Activated CD4-positive, alpha-beta T cell treated with anti-CD3 and anti-CD28 coated beads, Interleukin-2, amount 50 U/mL, for 48 hours (primary cell): ENCODE measurements at regions not wholly inside any gene's neighbourhood (a gene's known extent, or its start where the extent isn't known, plus 50 kb on each side); places are given as distances from the start of the nearest gene placed in this dataset.
"Not testable (repeated sequence)": the region's sequence is repeated elsewhere in the genome, so short reads cannot be mapped to it uniquely, and the experiment has no call there.

Experiments
- DNase-seq, 2 experiments: peaks; one replicate each; pipeline ENCODE4 v3.0.0-alpha.2; 2020

DNA sequence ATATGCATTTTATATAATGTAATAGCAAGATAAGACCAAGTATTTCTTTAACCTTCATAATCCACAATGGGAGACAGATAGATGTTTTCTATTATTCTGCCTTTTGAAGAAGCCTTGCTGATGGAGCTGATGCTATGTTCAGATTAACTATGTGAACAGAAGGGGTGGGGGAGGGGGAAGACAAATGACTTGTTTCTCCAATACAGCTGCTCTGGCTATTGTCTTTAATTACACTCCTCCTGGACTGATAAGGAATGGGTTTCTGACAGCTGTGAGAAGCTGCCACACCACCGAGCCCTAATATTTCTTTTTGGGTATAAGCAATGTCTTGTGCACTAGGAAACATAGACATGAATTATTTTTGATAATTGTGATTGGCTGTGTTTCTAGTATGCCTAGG, 62.0 kb downstream of the CAVIN4 start:
- no peak for DNase-seq

DNA sequence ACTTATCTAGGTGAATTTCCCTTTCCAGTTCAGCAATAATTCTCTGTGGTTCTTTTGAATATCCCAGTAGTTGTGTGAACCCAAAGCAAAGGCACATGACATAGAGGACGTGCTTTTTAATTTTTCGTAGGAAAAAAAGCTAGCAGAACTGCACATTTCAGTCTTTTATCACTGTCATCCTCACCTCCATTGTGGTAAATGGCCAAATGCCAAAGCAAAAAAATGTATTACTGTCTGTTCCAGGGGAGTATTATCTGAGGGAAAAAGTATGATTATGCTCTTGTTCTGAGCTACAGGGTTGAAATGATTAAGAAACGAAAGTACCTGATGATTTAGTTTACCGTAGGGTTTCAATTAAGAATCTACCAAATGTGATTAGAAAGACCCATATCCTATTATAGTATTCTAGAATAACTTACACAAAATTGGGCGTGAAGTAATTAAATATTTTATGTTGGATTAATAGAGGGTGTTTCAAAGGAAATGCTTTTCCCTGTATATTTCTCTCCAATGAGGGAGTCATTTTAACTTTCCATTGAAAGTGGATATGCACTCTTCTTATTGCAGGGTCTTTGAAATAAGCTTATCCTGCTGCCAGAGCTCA, 62.7 kb downstream of the CAVIN4 start:
- DNase-seq = no peak

DNA sequence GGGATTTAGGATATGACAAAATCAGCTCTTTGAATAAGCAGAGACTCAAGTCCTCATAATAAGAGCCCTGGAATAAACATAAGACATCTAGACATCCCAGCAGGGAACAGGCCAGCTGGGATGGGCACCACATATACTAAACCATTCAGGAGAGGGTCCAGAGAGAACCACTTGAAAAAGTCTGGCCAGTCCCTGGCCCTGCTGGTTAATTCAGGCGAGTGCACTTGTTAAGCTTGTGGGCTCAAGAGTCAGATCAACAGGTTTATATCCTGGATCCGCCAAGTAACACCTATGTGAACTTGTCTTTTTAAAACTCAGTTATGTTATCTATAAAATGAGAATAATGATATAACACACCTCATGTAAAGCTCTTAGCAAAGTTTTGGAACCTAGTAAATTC, 63.3 kb downstream of the CAVIN4 start:
- DNase-seq = no peak

DNA sequence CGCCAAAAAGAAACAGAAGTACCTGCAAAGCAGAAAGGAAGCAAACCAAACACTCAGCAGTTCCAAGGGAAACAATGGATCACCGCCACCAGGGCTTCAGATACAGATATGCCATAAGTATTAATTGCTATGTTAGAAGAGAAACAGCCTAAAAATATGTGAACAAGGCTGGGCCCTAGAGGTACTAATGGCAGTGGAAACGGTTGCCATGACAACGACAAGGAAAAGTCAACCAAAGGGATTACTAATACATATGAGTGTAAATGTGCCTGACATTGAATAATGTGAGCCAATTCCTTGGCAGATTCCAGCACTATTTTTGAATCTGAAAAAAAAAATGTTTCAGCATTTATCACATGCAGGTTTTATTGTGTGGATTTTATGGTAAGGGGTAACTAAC, 75.0 kb downstream of the CAVIN4 start:
- no peak for DNase-seq

DNA sequence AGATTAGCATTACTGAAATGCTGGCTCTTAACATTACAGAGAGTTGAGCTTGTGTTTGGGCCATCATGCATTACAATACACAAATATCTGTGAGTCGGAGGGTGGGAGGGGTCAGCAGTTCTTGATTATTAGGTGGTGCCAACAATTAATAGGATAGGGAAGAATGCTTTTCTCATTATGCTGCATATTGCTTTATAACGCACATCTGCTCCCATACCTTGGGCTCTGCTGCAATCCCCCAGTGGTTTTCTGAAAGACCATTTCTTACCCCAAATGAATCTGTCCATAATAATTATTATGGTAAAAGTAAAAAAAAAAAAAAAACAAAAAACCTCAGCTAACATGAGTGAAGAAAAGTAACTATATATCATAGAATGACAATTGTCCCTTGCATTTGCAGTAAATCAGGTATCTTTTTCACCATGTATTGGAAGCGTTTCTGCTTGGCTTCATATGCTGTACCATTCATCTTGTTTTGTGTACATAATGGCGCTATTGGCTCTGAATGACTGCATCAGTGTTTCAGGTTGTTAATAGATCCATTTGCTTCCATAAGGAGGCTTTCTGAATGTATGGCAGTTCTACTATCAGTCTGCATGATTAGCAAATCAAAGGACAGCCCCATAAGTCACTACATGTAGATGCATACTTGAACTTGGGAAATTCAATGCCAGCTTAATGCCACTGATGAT, 75.9 kb downstream of the CAVIN4 start:
- DNase-seq = no peak

DNA sequence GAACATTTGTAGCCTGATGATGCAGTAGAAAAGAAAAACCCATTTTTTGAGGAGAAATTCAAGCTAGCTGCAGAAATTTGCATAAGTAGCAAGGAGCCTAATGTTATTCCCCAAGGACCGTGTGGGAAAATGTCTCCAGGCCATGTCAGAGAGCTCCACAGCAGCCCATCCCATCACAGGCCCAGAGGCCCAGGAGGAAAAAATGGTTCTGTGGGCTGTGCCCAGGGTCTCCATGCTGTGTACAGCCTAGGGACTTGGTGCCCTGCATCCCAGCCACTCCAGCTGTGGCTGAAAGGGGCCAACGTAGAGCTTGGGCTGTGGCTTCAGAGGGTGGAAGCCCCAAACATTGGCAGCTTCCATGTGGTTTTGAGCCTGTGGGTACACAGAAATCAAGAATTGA, 79.0 kb downstream of the CAVIN4 start:
- DNase-seq = not testable (repeated sequence)

DNA sequence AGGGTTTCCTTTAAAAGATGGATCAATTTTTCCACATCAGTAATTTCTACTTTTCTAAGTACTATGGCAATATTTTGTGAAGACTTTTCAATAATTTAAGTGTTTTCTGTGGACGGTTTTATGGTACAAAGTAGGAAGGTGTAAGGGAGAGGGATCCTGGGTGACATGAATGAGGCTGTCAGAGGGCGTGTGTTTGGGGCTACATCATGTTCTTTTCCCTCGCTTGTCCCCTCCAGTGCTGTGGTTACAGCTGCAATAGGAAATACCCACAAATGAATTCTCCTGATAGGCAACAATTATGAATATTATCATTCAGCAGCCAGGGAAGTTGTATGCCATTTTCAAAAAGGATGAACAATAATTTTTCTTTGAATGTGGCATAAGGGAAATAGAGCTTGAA, 83.8 kb downstream of the CAVIN4 start:
- no peak for DNase-seq

DNA sequence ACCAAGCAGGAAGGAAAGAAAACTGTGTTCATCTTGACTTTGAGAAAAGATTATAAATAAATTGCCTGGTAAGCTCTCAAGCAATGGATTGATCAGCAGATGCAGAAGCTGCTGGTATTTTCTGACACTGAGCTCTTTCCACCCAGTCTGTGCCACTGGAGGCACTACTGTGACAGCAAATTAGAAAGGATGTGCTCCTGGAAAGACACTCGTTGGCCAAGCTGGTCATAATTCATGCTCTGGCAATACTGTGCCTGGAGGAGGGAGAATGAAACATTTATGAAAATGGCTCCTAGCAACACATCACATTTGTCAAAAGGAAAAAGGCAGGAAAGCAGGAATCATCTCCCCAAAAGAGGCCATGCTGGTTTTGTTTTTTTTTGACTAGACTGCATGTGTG, 84.2 kb downstream of the CAVIN4 start:
- DNase-seq = no peak

DNA sequence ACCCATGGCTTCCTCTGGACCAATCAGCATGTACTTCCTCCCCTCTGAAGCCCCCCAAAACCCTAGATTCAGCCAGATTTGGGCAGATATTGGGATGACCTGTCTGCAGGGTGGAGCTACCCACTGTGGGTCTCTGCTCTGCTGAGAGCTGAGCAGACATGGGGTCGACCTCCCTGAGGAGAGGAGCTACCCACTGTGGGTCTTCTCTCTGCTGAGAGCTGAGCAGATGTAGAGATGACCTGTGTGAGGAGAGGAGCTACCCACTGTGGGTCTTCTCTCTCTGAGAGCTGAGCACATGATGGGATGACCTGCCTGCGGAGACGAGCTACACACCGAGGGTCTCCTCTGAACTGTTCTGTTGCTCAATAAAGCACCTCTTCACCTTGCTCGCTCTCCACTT, 89.6 kb downstream of the CAVIN4 start:
- DNase-seq = no peak

DNA sequence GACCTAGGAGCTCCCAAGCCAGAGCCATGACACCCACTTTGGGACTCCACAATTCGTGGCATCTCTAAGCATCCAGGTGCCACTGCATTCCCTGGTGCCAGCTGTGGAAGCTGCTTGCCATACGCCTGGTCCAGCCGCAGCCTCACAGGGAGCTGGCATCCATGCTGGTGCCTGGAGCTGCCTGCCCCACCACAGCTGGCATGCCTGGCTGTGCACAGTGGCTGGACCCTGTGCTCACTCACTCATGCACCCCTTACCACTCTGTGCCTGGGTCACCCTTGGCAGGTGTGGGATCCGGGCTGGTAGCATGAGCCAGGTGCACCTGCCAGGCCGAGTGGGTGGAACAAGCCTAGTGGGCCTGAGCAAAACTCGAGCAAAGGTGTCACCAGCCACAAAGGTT, 90.1 kb downstream of the CAVIN4 start:
- no peak for DNase-seq

DNA sequence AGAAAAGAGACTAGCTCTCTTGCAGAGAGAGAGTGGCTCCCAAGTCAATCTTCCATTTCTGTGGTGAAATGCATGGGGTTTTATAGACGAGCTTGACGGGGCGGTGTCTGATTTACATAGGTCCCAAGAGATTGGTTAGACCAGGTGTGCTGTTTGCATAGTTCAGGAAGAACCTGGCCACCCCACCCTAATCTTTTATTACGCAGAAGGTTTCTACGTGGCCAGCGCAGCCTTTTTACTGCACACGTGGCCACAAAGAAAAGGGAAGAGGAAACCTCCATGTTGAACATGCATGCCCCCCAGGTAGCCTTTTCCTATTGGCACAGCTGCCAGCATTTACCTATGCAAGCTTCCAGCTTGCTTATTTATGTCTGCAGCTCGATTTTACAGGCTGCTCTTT, 92.1 kb downstream of the CAVIN4 start:
- DNase-seq = no peak

DNA sequence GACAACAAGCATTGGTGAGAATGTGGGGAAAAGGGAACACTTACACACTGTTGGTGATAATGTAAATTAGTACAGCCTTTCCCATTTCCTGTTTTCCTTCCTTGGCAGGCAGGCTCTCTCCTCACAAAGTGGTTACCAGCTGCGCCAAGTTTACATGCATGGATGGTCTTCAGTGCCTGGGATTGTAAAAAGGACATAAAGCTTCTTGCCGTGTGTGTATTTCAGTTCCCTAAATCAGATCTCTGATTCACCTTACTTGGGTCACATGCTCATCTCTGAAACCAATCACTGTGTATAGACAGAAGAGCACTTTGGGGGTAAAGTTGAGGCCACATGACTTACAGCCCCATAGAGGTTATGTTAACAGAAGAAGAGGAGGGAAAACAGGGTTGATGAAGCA, 92.8 kb downstream of the CAVIN4 start:
- DNase-seq = no peak

DNA sequence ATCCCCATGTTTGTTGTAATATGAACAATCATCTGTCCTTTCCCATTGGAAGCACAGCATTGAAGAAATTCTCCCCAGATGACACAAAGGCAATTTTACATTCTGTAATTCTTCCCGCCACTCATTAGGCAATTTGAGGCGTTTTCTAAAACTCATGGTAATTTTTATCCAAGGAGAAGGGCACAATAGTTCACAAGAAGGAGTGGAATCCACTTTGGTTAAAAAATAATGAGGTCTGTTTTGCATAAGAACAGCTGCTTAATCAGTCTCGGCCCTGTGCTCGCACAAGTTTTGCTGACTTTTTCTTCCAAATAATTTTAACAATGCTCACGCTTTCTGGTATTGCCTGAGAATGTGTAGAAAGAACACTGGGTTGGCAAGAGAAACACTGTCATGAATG, 94.0 kb downstream of the CAVIN4 start:
- no peak for DNase-seq

DNA sequence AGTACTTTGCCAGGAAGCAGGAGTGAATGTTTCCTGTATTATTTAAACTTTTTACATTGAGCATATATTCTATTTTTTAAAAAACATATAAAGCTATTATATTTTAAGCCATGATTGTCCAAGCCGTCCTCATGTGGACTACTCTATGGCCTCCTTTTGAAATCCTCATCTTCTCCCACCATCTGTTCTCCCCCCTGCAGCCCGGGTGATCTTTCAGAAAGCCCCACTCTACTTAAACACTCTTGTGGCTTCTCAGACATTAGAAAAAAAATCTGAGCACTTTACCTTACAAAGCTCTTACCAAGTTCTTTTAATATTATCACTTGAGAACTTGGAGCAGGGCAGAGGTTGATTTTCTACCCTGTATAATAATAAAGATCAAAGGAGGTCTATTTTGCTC, 95.4 kb downstream of the CAVIN4 start:
- DNase-seq = no peak

DNA sequence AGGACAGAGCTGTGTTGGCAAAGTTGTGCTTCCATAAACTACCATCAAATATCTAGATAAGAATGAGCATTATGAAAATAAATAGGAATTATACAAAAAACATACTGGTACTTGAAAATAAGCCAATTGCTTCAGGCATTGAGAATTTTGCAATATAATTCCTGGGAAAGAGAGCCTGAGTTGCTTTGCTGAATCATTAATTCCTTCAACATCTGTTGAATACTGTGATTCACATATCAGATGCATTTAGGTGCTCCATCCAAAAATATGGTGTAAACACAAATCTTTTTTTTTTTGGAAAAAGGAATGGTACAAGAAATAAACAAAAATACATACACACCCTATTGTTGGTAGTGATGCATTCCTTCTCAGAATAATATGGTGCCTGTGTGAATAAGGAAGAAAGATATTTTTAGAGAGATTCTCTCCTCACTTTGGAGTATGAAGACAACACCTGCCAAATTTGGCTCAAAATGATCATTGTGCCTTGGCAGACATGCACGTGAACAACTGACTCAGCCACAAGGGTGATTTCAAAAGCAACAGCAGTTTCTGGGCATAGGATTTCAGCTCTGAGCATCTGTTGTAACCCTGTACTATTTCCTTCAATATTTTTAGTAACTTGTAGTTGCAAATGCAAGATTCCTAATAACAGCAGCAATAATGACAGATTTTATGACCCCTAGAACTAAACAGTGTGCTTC, 96.7 kb downstream of the CAVIN4 start:
- DNase-seq = no peak

DNA sequence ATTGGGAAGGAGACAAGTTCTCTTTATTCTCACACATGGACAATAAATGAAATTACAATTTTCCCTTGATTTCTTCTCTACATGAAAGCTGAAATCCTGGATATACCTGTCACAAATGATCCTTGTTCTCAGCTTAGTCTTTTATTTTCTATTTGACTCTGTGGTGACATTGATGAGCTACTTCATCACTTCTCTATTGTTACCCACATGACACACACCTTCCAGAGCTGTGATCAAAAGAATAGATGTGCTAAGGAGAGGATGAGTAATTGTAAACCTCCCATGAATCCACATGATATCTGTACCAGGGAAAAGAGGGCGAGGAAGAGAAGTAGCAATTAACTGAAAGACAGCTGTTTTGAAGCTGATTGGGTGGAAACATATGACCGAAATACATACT, 102.0 kb downstream of the CAVIN4 start:
- DNase-seq = no peak

DNA sequence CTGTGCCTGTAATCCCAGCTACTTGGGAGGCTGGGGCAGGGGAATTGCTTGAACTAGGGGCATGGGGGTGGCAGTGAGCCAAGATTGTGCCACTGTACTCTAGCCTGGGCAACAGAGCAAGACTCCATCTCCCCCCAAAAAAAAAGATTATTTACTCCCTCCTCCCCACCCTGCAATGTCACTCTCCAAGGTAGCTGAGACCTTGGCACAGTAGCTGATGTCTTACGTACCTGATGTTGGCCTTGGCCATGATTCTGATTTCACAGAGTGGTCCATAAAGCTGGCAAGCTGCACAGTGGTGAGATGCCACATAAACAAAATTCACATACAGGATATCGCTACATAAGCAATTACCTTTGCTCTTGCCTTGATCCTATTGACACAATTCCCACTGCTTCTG, 108.5 kb downstream of the CAVIN4 start:
- DNase-seq = no peak

DNA sequence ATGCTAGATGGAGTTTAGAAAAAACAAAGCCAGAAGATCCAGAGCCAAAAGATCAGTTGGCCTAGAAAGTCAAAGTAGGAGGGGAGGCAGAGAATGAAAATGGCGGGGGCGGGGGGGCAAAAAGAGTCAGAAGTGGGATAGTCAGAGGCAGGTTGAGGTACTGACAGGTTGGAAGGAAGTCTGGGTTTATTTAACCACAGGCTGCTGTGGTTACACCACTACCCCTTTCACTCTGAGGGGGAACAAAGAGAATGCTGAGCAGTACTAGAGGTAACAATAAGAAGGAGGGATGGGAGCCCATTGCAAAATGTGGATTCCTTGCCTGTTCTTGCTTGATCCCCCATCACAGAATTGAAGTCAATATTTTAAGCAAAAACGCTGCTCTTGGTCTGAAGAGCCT, 111.8 kb downstream of the CAVIN4 start:
- no peak for DNase-seq

DNA sequence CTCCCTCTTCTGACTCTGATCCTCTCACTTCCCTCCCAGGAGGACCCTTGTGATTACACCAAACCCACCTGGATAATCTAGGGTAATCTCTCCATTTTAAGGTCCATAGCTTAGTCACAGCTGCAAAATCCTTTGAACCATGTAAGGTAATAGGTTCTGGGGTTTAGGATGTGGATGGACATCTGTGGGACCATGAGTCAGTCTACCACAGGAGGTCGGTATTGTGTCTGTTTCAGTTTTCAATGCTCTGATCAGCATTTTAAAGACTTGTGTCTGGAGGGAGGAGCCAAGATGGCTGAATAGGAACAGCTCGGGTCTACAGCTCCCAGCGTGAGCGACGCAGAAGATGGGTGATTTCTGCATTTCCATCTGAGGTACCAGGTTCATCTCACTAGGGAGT, 112.6 kb downstream of the CAVIN4 start:
- DNase-seq = no peak

DNA sequence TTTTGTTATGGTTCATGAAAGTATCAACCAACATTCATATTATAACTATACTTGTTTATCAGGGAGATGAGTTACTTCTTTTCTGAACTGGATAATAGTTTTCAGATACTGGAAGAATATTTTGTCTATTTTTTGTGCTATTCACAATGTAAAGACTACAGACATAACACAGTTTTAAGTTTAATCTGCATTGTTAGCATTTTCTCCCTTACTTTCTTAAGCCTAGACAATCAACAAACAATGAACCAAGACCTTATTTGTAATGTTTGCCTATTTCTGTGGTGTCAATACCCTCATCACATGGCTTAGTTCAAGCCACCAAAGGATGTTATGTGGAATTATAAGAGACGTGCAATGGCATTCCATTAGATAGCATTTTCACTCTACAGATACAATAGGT, 119.5 kb downstream of the CAVIN4 start:
- no peak for DNase-seq

DNA sequence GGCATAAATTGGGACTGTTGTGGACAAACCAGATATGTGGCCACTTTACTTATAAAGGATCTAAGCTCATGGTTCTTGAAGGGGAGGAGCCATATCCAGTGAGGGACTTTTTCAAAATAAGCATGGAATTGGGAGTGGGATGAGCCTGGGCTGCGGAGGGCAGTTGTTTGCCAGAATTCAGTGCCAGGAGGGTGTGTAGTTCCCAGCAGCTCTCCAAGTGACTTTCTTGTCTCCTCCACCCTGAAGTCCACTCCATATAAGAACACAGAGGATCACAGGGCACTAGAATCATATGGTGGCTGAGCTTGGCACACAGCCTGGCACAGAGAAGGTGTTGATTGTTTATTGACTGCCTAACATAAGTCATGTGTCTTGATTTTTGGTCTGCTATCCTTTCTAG, 121.1 kb downstream of the CAVIN4 start:
- no peak for DNase-seq

DNA sequence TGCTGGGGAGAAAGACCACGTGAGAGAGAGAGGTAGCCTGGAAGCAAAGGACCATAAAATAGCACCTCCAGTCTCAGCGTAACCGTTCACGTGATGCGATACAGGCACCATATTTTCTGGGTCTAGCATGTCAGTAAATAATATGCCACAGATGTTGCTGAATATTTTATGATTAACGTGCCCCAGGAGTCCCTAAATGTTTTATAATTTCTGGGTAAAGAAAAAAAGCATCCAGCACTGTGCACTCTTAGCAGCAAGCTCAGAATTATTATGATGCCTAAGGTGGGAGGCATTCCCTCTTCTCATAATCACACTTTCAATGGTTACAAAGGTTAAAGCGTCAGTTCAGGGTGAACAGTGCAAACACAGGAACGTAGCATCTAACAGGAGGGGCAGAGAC, 121.8 kb downstream of the CAVIN4 start:
- DNase-seq = no peak

DNA sequence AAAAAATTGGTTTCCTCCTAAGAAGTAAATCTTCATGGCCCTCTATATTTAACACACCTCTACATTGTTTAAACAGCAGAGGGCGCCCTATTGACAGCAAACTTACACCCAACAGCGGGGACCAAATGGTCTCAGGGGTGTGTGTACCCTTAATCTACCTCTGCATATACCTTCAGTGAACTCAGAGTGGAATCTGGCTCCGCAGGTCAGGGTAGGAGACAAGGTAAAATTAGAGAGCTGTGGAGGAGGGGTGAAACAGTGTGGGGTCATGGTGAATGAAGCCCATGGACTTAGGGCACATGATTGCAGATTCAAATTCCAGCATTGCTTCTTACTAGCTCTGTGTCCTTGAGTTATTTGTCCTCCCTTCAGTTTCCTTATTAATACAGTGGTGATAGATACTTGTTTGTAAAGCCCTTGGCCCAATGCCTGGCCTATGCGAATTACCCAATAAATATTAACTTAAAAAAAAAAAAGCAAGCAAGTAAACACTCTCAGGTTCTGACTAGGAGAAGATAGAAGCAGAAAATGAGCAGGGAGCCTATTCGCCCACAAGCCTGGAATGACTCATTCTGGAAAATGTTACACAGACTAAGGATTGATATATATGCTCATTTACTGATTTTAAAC, 122.9 kb downstream of the CAVIN4 start:
- DNase-seq = no peak
